GM19372 (cell line): ENCODE measurements at regions not wholly inside any gene's neighbourhood (a gene's known extent, or its start where the extent isn't known, plus 50 kb on each side); places are given as distances from the start of the nearest gene placed in this dataset.

ENCODE experiments used
- ATAC-seq: cut with Tn5 transposase; IDR thresholded peaks from one replicate; pipeline ENCODE4 v1.9.1; 2021; ENCODE audit warnings: mild to moderate bottlenecking, low read depth, moderate library complexity; ENCODE audit not compliant: unreplicated experiment

DNA sequence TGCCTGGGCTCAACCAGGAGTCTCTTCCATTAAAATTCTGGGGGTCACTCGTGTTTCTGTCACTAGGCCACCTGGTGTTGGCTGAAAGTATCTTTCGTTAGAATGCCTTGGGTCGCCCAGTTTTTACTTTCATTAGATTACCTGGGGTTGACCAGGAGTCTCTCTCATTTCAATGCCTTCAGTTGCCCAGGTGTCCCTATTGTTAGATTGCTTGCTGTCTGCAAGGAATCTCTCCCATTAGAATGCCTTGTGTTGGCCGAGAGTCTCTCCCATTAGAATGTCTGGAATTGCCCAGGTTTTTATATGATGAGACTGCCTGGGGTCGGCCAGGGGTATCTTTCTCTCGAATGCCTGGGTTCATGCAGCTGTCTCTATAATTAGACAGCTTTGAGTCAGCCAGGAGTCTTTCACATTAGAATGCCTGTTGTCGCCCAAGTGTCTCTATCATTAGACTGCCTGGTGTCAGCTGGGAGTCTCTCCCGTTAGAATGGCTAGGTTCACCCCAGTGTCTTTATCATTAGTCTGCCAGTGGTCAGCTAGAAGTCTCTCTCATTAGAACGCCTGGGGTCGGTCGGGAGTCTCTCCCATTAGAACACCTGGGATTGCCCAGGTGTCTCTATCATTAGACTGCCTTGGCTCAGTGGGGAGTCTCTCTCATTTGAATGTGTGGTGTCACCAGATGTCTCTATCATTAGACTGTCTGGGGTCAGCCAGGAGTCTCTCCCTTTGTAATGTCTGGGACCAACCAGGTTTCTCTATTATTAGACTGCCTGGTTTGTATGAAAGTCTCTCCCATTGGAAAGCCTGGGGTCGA, 1446.8 kb downstream of the UQCRFS1 start:
- ATAC-seq, result no peak

DNA sequence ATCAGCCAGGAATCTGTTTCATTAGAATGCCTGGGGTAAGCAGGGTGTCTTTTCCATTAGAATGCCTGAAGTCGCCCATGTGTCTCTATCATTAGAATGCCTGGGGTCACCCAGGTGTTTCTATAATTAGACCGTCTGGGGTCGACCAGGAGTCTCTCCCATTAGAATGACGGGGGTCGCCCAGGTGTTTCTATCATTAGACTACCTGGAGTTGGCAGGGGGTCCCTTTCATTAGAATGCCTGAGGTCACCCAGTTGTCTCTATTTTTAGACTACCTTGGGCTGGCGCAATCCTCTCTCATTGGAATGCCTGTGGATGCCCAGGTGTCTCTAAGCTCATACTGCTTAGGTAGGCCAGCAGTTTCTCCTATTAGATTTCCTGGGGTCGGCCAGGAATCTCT, 1447.6 kb downstream of the UQCRFS1 start:
- ATAC-seq, result no peak

DNA sequence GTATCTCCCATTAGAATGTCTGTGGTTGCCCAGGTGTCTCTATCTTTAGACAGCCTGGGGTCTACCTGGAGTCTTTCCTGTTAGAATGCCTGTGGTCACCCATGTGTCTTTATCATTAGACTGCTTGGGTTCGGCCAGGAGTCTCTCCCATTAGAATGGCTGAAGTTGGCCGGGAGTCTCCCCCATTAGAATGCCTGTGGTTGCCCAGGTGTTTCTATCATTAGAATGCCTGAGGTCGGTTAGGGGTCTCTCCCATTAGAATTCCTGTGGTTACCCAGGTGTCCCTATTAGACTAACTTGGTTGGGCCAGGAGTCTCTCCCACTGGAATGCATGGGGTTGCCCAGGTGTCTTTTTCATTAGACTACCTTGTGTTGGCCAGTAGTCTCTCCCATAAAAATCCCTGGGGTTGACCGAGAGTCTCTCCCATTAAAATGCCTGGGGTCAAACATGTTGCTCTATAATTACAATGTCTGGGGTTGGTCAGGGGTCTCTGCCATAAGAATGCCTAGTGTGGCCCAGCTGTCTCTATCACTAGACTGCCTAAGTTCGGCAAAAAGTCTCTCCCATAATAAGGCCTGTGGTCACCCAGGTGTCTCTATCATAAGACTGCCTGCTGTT, 1448.7 kb downstream of the UQCRFS1 start:
- no peak for ATAC-seq

DNA sequence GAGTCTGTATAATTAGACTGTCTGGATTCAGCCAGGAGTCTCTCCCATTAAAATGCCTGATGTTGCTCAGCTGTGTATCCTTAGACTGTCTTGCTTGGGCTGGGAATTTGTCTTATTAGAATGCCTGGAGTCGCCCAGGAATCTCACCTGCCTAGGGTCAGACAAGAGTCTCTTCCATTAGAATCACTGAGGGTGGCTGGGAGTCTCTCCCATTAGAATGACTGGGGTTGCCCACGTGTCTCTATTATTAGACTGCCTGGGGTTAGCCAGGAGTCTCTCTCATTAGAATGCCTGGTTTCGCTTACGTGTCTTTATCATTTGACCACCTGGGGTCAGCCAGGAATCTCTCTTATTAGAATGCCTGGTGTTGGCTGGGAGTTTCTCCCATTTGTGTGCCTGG, 1450.0 kb downstream of the UQCRFS1 start:
- ATAC-seq, result no peak

DNA sequence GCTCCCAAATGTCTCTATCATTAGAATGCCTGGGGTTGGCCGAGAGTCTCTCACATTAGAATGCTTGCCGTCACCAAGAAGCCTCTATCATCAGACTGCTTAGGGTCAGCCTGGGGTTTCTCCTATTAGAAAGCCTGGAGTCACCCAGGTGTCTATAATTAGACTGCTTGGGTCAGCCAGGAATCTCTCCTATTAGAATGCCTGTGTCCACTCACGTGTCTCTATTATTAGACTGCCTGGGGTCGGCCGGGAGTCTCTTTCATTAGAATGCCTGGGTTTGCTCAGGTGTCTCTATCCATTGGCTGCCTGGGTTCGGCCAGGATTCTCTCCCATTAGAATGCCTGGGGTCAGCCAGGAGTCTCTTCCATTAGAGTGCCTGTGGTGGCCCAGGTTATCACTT, 1453.1 kb downstream of the UQCRFS1 start:
- no peak for ATAC-seq

DNA sequence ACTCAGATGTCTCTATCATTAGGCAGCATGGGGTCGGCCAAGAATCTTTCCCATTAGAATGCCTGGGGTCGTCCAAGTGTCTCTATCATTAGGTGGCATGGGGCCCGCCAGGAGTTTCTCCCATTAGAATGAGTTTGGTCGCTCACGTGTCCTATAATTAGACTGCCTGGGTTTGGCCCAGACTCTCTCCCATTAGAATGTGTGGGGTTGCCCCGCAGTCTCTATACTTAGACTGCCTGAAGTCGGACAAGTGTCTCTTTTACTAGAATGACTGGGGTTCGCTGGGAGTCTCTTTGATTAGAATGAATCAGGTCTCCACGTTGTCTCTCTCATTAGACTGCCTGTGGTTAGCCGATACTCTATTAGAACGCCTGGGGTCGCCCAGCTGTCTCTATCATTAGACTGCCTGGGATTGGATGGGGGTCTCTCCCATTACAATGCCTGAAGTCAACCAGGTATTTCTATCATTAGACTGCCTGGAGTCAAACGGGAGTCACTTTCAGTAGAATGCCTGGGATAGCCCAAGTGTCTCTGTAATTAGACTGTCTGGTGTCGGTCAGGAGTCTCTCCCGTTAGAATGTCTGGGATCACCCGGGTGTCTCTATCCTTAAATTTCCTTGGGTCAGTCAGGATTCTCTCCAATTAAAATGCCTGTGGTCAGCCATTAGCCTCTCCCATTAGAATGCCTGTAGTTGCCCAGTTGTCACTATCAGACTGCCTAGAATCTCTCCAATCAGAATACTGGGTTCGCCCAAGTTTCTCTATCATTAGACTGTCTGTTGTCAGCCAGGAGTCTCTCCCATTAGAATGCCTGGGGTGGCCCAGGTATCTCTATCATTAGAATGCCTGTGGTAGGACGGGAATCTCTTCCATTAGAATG, 1454.1 kb downstream of the UQCRFS1 start:
- ATAC-seq, result no peak

DNA sequence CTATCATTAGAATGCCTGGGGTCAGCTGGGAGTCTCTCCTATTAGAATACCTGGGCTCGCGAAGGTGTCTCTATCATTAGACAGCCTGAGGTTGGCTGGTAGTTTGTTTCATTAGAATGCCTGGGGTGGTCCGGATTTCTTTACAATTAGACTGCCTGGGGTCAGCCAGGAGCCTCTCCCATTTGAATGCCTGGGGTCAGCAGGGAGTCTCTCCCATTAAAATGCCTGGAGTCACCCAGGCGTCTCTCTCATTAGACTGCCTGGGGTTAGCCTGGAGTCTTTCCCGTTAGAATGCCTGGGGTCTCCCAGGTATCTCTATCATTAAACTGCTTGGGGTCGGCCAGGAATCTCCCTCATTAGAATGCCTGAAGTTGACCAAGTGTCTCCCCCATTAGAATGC, 1458.3 kb downstream of the UQCRFS1 start:
- ATAC-seq, result no peak

DNA sequence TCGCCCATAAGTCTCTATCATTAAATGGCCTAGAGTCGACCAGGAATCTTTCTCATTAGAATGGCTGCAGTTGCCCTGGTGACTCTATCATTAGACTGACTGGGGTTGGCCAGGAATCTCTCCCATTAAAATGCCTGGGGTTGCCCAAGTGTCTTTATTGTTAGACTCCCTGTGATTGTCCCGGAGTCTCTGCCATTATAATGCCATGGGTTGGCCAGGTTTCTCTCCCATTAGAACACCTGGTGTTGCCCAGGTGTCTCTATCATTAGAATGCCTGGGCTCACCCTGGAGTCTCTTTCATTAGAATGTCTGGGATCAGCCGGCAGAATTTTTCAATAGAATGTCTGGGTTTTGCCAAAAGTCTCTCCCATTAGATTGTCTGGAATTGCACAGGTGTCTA, 1459.3 kb downstream of the UQCRFS1 start:
- no peak for ATAC-seq

DNA sequence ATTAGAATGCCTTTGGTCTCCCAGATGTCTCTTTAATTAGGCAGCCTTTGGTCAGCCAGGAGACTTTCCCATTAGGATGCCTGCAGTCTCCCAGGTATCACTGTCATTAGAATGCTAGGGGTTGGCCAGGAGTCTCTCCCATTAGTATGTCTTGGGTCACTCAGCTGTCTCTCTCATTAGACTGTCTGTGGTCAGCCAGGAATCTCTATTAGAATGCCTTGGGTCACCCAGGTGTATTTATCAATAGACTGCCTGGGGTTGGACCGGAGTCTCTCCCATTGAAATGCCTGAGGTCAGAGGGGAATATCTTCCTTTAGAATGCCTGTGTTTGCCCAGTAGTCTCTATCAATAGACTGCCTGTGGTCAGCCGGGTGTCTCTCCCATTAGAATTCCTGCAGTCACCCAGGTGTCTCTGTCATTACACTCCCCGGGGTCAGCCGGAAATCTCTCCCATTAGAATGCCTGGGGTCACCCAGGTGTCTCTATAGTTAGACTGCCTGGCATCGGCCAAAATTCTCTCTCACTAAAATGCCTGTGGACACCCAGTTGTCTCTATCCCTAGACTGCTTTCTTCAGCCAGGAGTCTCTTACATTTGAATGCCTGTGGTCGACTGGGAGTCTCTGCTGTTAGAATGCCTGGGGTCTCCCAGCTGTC, 1460.3 kb downstream of the UQCRFS1 start:
- no peak for ATAC-seq

DNA sequence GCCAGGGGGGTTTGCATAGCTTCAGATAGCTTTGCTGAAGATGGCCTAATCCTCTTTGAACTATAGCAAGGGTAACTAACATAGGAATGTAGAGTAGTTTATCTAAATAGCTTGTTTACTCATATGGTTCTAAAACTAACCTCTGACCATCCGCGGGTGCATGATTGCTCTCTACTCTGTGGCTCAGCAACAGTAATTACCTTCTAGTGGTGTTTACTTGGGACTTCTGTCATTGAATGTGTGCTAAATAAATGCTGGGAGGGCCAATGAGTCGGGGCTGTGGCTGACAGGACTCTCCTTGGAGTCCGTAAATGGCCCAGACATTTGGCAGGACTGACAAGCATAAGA, 1461.9 kb downstream of the UQCRFS1 start:
- ATAC-seq, result no peak

DNA sequence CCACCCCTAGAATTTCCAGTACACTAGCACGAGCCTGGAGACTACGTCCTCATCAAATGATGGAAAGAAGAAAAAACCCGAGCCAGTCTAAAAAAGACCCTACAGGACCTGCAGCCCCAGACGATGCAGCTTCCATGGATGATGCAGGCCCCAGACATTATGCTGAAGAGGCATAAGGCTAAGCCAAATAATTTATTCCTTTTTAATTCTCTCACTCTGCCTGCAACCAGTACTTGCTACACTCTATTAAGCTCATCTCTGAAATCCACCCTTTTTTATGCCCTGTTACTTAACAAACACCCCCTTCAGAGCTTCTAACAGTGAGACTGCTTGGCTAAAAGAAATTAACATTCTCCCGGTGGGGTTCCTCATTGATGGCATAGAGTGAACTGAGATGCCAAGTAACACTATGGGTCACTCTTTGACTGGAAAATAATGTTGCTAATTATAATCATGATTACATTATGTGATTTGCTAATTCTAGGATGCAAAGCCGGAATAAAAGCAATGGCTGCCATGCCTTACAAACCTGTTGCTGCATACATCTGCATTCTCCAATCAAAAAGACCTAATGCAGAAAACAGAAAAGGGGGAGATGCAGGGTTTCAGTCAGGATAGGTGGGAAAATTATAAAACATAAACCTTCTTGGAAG, 1462.4 kb downstream of the UQCRFS1 start:
- ATAC-seq, result no peak

DNA sequence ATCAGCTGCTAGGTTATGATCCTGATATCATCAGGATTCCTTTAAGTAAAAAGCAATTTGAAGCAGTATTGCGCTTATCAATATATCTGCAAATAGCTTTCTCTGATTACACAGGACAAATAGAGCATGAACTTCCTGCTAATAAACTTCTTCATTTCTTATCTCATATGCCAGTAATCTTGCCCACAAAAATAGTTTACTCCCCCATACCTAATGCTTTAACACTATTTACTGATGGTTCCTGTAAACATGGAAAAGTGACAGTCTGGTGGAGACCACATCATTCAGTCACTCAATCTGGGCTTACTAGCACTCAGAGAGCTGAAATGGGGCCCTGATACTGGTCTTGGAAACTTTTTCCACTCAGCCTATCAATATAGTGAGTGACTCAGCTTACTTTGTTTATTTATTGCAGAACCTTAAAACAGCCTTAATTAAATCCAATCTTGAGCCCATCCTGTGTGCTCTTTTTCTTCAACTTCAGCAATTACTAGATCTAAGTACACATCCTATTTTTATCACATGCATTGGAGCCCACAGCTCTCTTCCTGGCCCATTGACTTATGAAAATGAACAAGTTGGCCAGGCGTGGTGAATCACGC, 1464.3 kb downstream of the UQCRFS1 start:
- no peak for ATAC-seq

DNA sequence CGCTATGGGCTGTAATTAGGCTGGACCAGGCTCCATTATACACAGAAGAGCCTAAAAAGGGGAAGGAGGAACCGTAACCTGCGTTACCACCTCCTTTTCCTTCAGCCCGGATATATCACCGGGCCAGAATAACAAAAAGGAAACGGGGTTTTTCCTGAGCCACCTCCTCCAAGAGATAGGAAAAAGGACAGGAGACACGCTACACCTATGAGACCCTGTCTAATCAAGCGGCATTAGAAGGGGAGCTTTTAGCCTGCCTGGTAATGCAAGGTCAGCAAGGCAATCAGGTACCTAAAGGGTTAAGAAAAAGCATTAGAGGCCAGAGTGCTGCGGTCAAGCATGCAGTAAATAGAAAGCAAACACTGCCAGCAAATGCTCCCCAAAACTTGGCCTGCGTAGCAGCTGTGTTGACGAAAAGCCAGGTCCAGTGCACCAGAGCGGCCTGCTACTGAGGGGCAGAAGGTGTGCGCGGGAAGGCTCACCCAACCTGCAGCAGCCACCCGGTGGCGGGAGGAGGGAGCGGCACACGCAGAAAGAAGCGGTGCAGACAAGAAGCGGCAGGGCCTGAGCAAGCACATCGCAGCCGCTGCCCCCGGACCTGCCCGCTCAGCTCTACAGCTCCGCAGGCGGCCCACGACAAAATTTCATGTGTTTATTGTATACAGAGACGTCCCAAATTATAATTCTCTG, 1466.1 kb downstream of the UQCRFS1 start:
- ATAC-seq, result no peak

DNA sequence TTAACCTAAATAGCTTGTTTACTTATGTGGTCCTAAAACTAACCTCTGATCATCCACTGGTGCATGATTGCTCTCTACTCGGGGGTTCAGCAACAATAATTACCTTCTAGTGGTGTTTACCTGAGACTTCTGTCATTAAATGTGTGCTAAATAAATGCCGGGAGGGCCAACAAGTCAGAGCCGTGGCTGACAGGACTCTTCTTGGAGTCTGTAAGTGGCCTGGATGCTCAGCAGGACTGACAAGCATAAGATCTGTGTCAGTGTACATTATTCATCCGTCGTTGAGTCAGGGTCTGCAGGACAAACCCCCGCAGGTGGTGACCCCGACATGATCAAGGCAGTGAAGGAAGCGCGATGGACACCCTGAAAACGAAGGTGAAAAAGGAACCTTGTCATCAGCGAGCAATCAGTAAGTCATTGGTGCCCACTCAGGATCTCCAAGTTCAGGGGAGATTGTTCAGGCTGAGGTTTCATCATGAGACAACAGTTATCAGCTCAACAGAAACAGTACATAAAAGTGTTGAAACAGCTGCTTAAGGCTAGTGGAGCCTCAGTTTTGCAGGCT, 1466.9 kb downstream of the UQCRFS1 start:
- no peak for ATAC-seq

DNA sequence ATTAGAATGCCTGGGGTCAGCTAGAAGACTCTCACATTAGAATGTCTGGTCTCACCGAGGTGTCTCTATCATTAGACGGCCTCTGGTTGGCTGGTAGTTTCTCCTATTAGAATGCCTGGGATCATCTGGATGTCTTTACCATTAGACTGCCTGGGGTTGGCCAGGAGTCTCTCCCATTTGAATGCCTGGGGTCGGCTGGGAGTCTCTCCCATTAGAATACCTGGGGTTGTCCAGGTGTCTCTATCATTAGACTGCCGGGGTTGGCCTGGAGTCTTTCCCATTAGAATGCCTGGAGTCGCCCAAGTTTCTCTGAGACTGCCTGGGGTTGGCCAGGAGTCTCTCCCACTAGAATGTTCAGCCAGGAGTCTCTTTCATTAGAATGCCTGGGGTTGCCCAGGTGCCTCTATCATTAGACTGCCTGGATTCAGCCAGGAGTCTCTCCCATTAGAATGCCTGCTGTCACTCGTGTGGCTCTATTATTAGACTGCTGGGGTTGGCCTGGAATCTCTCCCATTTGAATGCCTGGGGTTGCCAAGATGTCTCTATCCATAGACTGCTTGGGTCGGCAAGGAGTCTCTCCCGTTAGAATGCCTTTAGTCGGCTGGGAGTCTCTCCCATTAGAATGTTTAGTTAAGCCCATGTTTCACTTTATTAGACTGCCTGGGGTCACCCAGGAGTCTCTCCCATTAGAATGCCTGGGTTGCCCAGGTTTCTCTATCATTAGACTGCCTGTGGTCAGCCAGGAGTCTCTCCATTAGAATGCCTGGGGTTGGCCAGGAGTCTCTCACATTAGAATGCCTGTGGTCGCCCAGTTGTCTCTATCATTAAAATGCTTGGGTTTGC, 1467.8 kb downstream of the UQCRFS1 start:
- no peak for ATAC-seq

DNA sequence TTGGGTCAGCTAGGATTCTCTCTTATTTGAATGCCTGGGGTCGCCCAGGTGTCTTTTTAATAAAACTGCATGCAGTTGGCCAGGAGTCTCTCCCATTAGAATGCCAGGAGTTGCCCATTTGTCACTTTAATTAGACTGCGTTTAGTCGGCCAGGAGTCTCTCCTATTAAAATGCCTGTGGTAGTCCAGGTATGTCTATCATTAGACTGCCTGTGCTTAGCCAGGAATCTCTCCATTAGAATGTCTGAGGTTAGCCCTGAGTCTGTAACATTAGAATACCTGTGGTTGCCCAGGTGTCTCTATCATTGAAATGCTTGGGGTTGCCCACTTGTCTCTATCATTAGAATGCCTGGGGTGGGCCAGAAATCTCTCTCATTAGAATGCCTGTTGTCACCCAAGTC, 1470.9 kb downstream of the UQCRFS1 start:
- no peak for ATAC-seq

DNA sequence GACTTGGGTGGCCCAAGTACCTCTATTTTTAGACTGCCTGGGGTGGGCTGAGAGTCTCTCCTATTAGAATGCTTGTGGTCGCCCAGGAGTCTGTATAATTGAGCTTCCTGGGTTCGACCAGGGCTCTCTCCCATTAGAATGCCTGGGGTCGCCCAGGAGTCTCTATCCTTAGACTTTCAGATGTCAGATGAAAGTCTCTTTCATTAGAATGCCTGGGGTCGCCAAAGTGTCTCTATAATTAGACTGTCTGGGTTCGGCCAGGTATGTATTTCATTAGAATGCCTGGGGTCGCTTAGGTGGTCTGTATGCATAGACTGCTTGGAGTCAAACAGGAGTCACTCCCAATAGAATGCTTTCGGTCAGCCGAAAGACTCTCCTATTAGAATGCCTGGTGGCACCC, 1471.7 kb downstream of the UQCRFS1 start:
- ATAC-seq, result no peak

DNA sequence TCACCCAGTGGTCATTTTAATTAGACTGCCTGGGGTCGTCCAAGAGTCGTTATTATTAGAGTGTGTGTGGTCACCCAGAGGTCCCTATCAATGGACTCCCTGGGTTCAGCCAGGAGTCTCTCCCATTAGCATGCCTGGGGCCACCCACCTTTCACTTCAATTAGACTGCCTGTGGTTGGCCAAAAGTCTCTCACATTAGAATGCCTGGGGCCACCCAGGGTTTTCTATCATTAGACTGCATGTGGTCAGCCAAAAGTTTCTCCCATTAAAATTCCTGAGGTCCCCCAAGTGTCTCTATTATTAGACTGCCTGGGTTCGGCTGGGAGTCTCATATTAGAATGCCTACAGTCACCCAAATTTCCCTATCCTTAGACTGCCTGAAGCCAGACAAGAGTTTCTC, 1472.6 kb downstream of the UQCRFS1 start:
- ATAC-seq, result no peak
